H1 (cell line): ENCODE measurements at regions not wholly inside any gene's neighbourhood (a gene's known extent, or its start where the extent isn't known, plus 50 kb on each side); places are given as distances from the start of the nearest gene placed in this dataset.
A peak's percentile ranks its signal among the peaks of the same experiment; 100 is the strongest.

Experiments used
- CTCF ChIA-PET: fragments of 300-600 bp; sonication (Branson Sonifier 250); formaldehyde crosslinking; loops from one replicate; lab custom pipeline; 2021; ENCODE audit not compliant: partially characterized antibody; lab: Charles Lee
- POLR2A ChIA-PET: fragments of 300-600 bp; sonication (Branson Sonifier 250); formaldehyde crosslinking; loops from one replicate; lab custom pipeline; 2021; ENCODE audit warnings: inconsistent platforms; ENCODE audit not compliant: partially characterized antibody; lab: Charles Lee
- DNase-seq, 2 experiments: peaks; one replicate each; pipeline versions ENCODE4 v3.0.0 to v3.0.0-alpha.2; 2010 to 2022; ENCODE audit warnings: low spot score in 2 of 2, low read depth in 1 of 2, mixed read lengths in 1 of 2
- FAIRE-seq: peaks from 2 replicates; lab custom pipeline; 2011; peaks lifted over from hg19 to GRCh38; lab: Jason Lieb, UNC
- H2AFZ ChIP-seq: 2 replicates; pipeline ENCODE4 v1.8.1; 2012; ENCODE audit warnings: low read length, inconsistent platforms
- H2AK5ac ChIP-seq: 2 replicates; pipeline ENCODE4 v1.6.1; 2013; ENCODE audit warnings: low read depth, low read length
- H2BK120ac ChIP-seq: replicated peaks from 2 replicates; pipeline ENCODE3; 2013; ENCODE audit warnings: low read depth, low read length, inconsistent platforms
- H2BK12ac ChIP-seq: 2 replicates; pipeline ENCODE4 v1.6.1; 2013; ENCODE audit warnings: low read depth, low read length
- H2BK15ac ChIP-seq: 2 replicates; pipeline ENCODE4 v1.6.1; 2013; ENCODE audit warnings: low read length
- H2BK20ac ChIP-seq: 2 replicates; pipeline ENCODE4 v1.6.1; 2013; ENCODE audit warnings: low read length
- H2BK5ac ChIP-seq: 2 replicates; pipeline ENCODE4 v1.6.1; 2013; ENCODE audit warnings: low read depth, low read length
- H3K14ac ChIP-seq: 2 replicates; pipeline ENCODE4 v1.6.1; 2013; ENCODE audit warnings: inconsistent platforms; ENCODE audit not compliant: insufficient read length
- H3K18ac ChIP-seq: 2 replicates; pipeline ENCODE4 v1.6.1; 2013; ENCODE audit warnings: low read length; ENCODE audit errors: extremely low read depth
- H3K23ac ChIP-seq: 2 replicates; pipeline ENCODE4 v1.6.1; 2013; ENCODE audit warnings: inconsistent platforms; ENCODE audit not compliant: insufficient read length
- H3K23me2 ChIP-seq: 2 replicates; pipeline ENCODE4 v1.6.1; 2013; ENCODE audit warnings: low read depth, low read length
- H3K27ac ChIP-seq: 2 replicates; pipeline ENCODE4 v1.6.1; 2011; ENCODE audit warnings: low read depth, low read length, inconsistent platforms
- H3K27me3 ChIP-seq, 4 experiments: replicated peaks in 1 of 4; 1 replicate in 1 of 4; 2 replicates in 3 of 4; pipeline versions ENCODE4 v1.6.1 to v1.8.1; 2011 to 2013; ENCODE audit warnings: low read length in 3 of 4, mild to moderate bottlenecking in 3 of 4, inconsistent platforms in 2 of 4, mixed read lengths in 2 of 4, moderate library complexity in 1 of 4; ENCODE audit not compliant: control insufficient read depth in 3 of 4, insufficient read depth in 3 of 4; ENCODE audit errors: extremely low read depth in 1 of 4
- H3K36me3 ChIP-seq, 4 experiments: 2 replicates each; pipeline versions ENCODE4 v1.6.1 to v1.8.1; 2011 to 2013; ENCODE audit warnings: mild to moderate bottlenecking in 4 of 4, low read length in 3 of 4, moderate library complexity in 2 of 4, control low read depth in 1 of 4, inconsistent platforms in 1 of 4; ENCODE audit not compliant: insufficient read depth in 4 of 4, control insufficient read depth in 2 of 4
- H3K4ac ChIP-seq: replicated peaks from 2 replicates; pipeline ENCODE3; 2013; ENCODE audit warnings: low read length, low read depth, mixed read lengths, inconsistent platforms; ENCODE audit not compliant: insufficient read length
- H3K4me1 ChIP-seq, 4 experiments: replicated peaks in 1 of 4; 1 replicate in 1 of 4; 2 replicates in 3 of 4; pipeline versions ENCODE4 v1.6.1 to v1.8.1; 2011 to 2013; ENCODE audit warnings: low read length in 3 of 4, inconsistent platforms in 2 of 4, mixed read lengths in 1 of 4; ENCODE audit not compliant: insufficient read depth in 4 of 4, control insufficient read depth in 3 of 4
- H3K4me2 ChIP-seq, 2 experiments: 2 replicates each; pipeline versions ENCODE4 v1.6.1 to v1.8.1; 2011 to 2013; ENCODE audit warnings: low read depth in 2 of 2, low read length in 2 of 2, control low read depth in 1 of 2, inconsistent platforms in 1 of 2, mild to moderate bottlenecking in 1 of 2; ENCODE audit not compliant: insufficient read depth in 1 of 2
- H3K4me3 ChIP-seq, 4 experiments: fragments of 200-600, 300-600 bp in 1 of 4; sonication (generic), shearing (Covaris generic), sonication (Bioruptor Twin) in 1 of 4; 2 replicates each; pipeline versions ENCODE4 v1.5.1 to v1.8.1; 2011 to 2016; ENCODE audit warnings: low read length in 4 of 4, low read depth in 3 of 4, control low read depth in 2 of 4, inconsistent platforms in 2 of 4, mild to moderate bottlenecking in 2 of 4, mixed read lengths in 1 of 4, moderate library complexity in 1 of 4; ENCODE audit not compliant: insufficient read depth in 2 of 4; ENCODE audit errors: extremely low read depth in 1 of 4
- H3K56ac ChIP-seq: replicated peaks from 2 replicates; pipeline ENCODE3; 2013; ENCODE audit warnings: low read depth, mild to moderate bottlenecking, mixed read lengths, low read length, inconsistent platforms; ENCODE audit not compliant: insufficient read length
- H3K79me1 ChIP-seq: 2 replicates; pipeline ENCODE4 v1.6.1; 2013; ENCODE audit warnings: low read depth, low read length, control low read depth
- H3K79me2 ChIP-seq, 2 experiments: 2 replicates each; pipeline versions ENCODE4 v1.6.1 to v1.8.1; 2012 to 2013; ENCODE audit warnings: low read length in 2 of 2, mild to moderate bottlenecking in 2 of 2, inconsistent platforms in 1 of 2; ENCODE audit not compliant: insufficient read depth in 2 of 2, control insufficient read depth in 1 of 2
- H3K9ac ChIP-seq, 4 experiments: replicated peaks in 1 of 4; 1 replicate in 1 of 4; 2 replicates in 3 of 4; pipeline versions ENCODE4 v1.6.1 to v1.8.1; 2011 to 2013; ENCODE audit warnings: low read depth in 3 of 4, low read length in 3 of 4, control low read depth in 2 of 4, mild to moderate bottlenecking in 2 of 4, moderate library complexity in 2 of 4, inconsistent platforms in 1 of 4; ENCODE audit errors: extremely low read depth in 1 of 4
- H3K9me3 ChIP-seq, 2 experiments: 2 replicates each; pipeline versions ENCODE4 v1.6.1 to v1.8.1; 2012 to 2013; ENCODE audit warnings: mild to moderate bottlenecking in 2 of 2, moderate library complexity in 2 of 2, control low read depth in 1 of 2, inconsistent platforms in 1 of 2, low read depth in 1 of 2, low read length in 1 of 2, mixed read lengths in 1 of 2; ENCODE audit not compliant: insufficient read depth in 2 of 2
- H4K20me1 ChIP-seq, 2 experiments: replicated peaks in 1 of 2; 2 replicates each; pipeline versions ENCODE3 to v1.8.1; 2011 to 2013; ENCODE audit warnings: inconsistent platforms in 2 of 2, low read length in 2 of 2, mild to moderate bottlenecking in 1 of 2; ENCODE audit not compliant: insufficient read depth in 2 of 2, control insufficient read depth in 1 of 2
- H4K5ac ChIP-seq: 2 replicates; pipeline ENCODE4 v1.6.1; 2013; ENCODE audit warnings: low read length, low read depth, mixed read lengths, inconsistent platforms; ENCODE audit not compliant: insufficient read length
- H4K8ac ChIP-seq: 2 replicates; pipeline ENCODE4 v1.8.0; 2013; ENCODE audit warnings: mild to moderate bottlenecking, moderate library complexity, low read length, inconsistent platforms; ENCODE audit not compliant: insufficient read depth; ENCODE audit errors: extremely low read depth
- H4K91ac ChIP-seq: replicated peaks from 2 replicates; pipeline ENCODE3; 2013; ENCODE audit warnings: low read length, mixed read lengths, inconsistent platforms; ENCODE audit not compliant: insufficient read length
- WGBS, 2 experiments: shearing (Covaris generic) in 1 of 2; methylation state at CpG; one replicate each; pipeline versions ENCODE4 v1.1.6 to v1.1.7; 2013 to 2015; ENCODE audit warnings: low lambda C conversion rate in 2 of 2, mixed read lengths in 2 of 2, inconsistent platforms in 1 of 2, low coverage in 1 of 2, missing lambda C conversion rate in 1 of 2; ENCODE audit not compliant: insufficient replicate concordance in 2 of 2, insufficient coverage in 1 of 2, insufficient read length in 1 of 2; ENCODE audit errors: extremely low coverage in 1 of 2, missing lambda C conversion rate in 1 of 2; 5-methylcytosine and 5-hydroxymethylcytosine counted together

DNA sequence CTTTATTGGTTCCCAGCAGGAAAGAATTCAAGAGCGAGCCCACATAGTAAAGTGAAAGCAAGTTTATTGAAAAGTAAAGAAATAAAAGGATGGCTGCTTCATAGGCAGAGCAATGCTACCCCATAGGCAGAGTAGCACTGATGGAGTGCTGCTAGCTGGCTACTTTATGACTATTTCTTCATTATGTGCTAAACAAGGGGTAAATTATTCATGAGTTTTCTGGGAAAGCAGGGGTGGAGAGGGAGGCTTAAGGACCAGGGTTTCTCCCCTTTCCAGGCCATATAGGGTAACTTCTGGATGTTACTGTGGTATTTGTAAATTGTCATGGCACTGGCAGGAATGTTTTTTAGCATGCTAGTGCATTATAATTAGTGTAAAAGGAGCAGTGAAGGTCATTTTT lies 1271.4 kb downstream of the KCNT2 start:
- Histone ChIP-seq H3K79me1 (no peaks in the 10 kb centered on the region), H4K8ac (no peak overlapping the region), H2BK20ac (0 out of 2 replicates have a peak overlapping the region, but pooled peaks have one; percentile 87), H2BK120ac (no peak overlapping the region), H4K91ac (no peak overlapping the region), H3K4me2 (peak overlapping the region; percentile 44 to 53; a peak in 3 of 4 replicates), H3K79me2 (no peaks in the 10 kb centered on the region), H3K27me3 (no peaks in the 10 kb centered on the region), H2AK5ac (no peak overlapping the region), H3K56ac (no peak overlapping the region), H3K36me3 (no peaks in the 10 kb centered on the region), H3K4me3 (peak overlapping the region in 1 of 4 experiments; percentile 27; a peak in 2 of 8 replicates), H2BK5ac (peak overlapping the region; percentile 18; the same call in 1 of the 2 replicates), H3K9me3 (no peaks in the 10 kb centered on the region), H2BK15ac (no peak overlapping the region), H4K20me1 (no peaks in the 10 kb centered on the region), H4K5ac (no peak overlapping the region), H3K27ac (0 out of 2 replicates have a peak overlapping the region, but pooled peaks have one; percentile 49), H3K4me1 (peaks cover 4 to 8% (median 5%) of the 10 kb centered on the region in 4 experiments; a peak in 4 of 7 replicates), H2AFZ (peak overlapping the region; percentile 74), H3K9ac (peak overlapping the region in 3 of 4 experiments; percentile 2 to 24 (median 9); a peak in 1 of 7 replicates), H3K14ac (no peak overlapping the region), H3K4ac (no peak overlapping the region), H3K23me2 (no peaks in the 10 kb centered on the region), H2BK12ac (no peak overlapping the region; the same call in 1 of the 2 replicates), H3K18ac (no peak overlapping the region), H3K23ac (no peak overlapping the region)
- DNase-seq (no peak), FAIRE-seq (no peak)
- ChIA-PET POLR2A (interaction anchor here (0.6 kb wide), 1 partner anchor 414 kb away, joined by 3 read pairs; no protein-coding TSS in a partner anchor), CTCF (no interaction called here)
- 12% methylated on average over 1 of the region's 1 CpG; no CpG with 5 or more reads in 1 of the 2 experiments for WGBS, 2 experiments
